NOMO-1 treated with DMSO at 0.1 percent for 48 hours (cell line): ENCODE measurements at regions not wholly inside any gene's neighbourhood (a gene's known extent, or its start where the extent isn't known, plus 50 kb on each side); places are given as distances from the start of the nearest gene placed in this dataset.
"Not testable (repeated sequence)": the region's sequence is repeated elsewhere in the genome, so short reads cannot be mapped to it uniquely, and the experiment has no call there.

Experiments
- DNase-seq: peaks from one replicate; lab custom pipeline; 2025; ENCODE audit not compliant: unreplicated experiment; lab: John Stamatoyannopoulos, UW

DNA sequence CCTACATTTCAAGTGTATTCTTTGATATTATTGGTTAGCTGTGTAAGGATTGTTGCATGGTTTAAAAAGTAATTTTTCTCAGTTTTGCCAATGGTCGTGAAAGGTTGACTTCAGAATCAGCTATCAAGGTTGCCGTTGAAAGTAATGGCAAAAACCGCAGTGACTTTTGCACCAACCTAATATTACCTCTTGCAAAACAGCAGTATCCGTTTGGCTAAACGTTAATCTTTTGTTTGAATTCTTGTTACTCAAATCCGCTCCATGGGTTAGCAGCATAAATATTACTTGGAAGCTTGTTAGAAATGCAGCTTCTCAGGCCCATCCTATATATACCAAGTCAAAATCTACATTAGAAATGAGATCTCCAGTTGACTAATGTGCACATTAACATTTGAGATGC, 141.6 kb upstream of the PRSS12 start:
- DNase-seq: not testable (repeated sequence)

DNA sequence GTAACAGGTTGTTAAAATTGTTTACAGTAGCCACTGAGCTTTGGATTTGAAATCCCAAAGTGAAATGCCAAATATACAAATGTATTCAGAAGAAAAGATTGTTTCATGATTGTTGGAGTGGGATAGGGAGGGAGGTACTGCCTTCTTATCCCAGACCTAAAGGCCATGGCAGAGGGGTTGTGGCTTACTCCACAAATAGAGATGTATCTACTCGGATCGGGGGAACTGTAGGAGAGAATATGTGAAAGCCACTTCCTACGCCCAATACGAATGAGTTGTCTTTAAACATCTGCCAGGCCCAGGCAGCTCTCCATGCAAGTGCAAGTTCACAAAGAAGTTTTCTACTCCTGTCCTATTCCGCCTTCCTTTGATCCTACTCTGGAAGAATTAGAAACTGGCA, 150.2 kb upstream of the PRSS12 start:
- DNase-seq: not testable (repeated sequence)

DNA sequence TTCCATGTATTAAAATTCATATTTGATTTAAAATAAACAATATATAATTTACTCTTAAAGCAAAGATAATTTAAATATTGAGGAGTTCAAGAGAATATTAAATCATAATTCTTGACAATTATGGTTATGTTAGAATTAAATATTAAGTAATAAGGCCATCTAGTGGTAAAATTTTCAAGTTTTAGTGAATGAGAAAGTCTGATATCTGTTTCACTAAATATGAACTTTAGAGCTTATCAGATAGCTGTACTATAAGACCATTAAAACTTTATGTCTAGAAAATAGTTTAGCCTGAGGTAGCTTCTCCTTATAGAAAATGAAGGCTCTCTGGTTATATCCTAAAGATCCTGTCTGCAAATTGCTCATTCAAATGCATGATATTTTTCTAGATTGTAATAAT, 152.1 kb upstream of the PRSS12 start:
- not testable (repeated sequence) for DNase-seq

DNA sequence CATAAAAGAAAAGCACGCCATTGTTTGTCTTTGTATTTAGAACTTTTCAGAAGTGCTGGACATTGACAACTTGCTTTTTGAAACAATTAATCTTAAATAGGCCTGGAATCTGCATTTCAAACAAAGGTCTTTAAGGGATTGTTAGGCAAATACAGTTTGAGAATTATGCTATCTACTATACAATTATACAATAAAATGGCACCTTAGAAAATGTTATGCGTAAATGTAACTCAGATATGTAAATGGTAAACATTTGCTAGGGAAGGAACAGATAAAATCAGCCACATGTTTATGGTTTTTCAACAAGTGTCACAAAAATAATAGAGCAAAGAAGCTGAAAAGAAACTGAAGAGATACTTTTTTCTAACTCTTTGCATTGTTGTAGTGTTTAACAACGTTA, 152.7 kb upstream of the PRSS12 start:
- not testable (repeated sequence) for DNase-seq

DNA sequence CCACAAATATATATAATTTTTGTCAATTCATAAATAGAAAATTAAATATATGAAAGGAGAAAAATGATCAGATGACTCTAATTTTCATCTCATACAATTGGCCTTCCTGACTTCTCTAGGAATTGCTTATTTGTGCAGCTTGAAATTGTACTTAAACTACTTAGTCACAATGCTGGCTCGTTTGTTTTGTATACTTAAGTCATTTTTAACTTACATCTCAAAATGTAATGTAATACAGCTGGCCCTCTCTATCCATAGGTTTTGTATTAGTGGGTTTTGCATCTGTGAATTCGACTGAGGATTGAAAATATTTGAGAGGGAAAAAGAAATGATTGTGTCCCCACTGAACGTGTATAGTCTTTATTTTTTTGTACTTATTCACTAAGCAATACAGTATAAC, 160.1 kb upstream of the PRSS12 start:
- not testable (repeated sequence) for DNase-seq

DNA sequence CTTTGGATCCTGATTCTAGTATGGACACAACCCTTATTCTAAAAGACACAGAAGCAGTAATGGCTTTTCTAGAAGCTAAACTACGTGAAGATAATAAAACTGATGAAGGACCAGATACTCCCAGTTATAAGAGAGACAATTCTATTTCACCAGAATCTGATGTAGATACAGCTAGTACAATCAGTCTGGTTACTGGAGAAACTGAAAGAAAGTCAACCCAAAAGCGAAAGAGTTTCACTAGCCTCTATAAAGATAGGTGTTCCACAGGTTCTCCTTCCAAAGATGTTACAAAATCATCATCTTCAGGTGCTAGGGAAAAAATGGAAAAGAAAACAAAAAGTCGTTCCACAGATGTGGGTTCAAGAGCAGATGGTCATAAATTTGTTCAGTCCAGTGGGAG, 161.5 kb upstream of the PRSS12 start:
- DNase-seq: not testable (repeated sequence)

DNA sequence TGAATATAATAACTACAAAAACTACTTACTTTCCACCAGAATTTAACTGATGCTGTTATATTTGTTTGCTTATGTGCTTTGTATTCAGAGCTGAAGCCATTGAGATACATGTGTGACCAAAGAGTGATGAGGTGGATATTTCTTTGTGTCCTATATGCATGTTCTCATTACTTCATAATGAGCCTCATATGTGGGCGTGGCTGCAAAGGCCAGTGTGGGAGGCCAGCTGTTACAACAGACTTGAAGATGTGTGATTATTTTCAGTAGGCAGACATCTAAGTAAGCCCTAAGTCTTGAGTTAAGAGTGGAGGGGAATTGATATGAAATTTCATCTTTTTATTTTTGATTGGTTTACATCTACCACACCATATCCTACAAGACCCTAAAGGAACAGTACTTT, 163.3 kb upstream of the PRSS12 start:
- not testable (repeated sequence) for DNase-seq

DNA sequence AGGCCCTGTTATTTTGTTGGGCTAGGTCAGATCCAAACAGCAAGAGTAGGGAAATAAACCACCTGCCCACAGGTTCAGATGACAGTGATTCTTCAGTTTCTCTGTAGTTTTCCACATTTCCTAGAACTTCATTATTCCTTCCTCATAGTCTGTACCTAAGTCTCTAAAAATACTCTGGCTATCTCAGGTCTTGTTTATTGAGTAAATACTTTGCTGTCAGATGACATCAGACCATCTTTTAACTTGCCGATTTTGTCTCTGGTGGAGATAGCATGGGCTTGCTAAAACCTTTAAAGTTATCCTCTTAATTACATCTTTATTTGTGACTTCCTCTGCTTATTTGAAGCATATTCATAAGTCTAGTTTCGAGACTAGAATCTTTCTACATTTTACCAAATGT, 155.1 kb upstream of the METTL14 start:
- DNase-seq: not testable (repeated sequence)

DNA sequence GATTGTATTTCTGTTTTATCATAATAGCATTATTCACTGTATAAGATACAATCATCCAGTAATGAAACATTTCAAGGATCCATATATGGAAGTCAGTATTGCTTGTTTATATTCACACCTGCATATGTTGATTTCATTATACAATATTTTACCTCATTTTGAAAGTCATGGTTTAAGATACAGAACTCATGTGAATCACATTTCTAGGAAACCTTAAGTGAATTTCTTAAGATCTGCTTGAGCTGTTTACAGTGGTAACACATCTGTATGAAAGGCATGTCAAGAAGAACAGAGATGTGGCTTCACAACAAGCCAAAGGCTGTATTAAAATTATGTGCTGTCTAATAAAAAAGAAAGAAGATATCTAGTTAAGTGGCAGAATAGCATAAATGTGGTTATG, 153.2 kb upstream of the METTL14 start:
- DNase-seq: not testable (repeated sequence)

DNA sequence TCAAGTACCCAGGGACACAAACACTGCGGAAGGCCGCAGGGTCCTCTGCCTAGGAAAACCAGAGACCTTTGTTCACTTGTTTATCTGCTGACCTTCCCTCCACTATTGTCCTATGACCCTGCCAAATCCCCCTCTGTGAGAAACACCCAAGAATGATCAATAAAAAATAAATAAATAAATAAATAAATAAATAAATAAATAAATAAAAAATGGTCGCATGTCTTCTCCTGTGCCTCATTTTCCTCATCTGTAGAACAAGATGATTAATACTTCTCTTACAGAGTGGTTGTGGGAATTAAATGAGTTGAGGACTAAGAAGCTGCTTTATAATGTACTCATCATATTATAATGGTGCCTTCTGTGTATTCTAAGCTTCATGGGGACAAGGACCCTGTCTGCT, 149.4 kb upstream of the METTL14 start:
- not testable (repeated sequence) for DNase-seq

DNA sequence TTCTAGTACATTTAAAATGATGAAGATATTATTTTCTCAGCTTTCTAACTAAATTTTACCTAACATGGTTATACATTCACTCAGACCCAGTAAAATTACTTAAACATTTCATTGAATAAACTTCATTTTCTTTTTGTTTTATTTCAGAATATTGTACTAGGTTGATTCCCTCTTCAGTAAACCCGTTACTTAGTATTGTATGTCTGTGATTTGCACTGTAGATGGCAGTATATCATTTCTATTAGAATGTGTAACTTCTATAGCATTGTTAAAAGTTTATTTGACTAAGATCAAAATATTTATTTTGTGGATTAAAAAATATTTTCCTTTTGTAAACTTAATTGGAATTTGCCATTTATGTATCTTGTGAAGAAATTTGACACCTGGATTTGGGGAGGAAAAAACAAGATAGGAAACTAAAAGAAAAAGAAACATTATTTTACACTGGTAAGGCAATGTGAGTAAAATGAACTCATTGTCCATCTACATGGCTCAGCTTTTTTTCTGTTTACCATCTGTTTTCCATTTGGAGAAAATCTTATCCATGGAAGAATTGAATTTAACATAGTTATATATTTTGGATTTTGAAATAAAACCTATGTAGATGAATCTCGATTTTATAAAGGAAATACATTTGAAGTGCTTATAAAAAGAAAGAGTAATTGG, 145.6 kb upstream of the METTL14 start:
- DNase-seq: peak; percentile 29

DNA sequence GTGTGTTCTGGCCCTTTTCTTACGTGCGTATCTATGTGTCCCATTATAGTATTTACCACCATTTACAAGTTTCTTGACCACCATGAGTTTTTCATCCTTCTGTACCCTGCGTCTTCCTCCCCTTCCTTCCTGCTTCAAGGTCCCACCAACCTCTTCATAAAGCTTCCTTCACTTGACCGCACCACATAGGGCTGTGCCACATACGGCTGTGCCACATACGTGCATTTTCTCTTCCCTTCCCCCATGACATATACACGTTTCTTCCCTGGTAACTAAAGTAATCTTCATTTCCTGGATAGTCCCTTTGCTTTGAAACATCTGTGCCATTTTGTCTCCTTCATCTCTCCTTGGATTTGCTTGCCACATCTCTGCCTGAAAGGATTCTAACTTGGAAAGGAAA, 128.6 kb upstream of the METTL14 start:
- not testable (repeated sequence) for DNase-seq

DNA sequence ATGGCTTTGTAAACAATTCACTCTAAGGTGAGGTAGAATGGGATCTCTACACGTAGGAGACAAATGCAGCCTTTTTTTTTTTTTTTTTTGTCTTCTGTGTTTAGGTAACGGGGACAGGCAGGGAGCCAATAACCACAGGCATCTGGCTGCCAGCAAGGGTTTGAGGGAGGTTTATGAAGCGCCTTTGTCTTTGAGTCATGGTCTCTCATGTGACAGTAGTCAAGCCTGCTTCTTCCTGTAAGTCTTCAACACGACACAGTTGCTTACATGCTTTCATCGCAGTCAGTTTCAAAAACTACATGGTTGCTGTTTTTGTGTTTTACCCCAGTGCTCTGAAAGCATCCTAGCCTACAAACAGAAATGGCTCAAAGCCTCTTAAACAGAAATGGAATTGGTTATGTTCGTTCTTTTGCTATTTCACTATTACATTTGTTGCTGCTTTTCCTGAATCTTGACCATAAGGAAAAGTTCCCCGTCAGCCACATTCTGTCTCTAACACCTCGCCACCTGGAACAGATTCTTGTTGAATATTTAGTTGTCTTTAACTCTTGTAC, 127.8 kb upstream of the METTL14 start:
- no peak for DNase-seq

DNA sequence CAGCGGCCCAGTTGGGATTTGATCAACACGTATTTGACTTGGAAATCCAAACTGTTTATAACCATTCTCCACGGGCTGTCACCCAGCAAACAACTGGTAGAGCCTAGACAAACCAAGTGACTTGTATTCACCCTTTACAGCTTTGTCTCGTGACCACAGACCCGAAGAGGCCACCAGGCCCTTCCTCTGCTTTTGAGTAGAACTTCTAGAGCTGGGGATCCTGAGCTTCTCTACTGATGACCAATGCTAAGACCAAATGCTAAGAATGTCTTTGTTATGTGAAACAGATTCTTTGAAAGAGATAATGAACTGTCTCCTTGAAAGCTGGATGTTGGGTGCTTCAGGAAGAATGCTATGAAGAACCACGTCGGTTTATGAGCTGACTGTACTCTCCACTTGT, 127.0 kb upstream of the METTL14 start:
- not testable (repeated sequence) for DNase-seq

DNA sequence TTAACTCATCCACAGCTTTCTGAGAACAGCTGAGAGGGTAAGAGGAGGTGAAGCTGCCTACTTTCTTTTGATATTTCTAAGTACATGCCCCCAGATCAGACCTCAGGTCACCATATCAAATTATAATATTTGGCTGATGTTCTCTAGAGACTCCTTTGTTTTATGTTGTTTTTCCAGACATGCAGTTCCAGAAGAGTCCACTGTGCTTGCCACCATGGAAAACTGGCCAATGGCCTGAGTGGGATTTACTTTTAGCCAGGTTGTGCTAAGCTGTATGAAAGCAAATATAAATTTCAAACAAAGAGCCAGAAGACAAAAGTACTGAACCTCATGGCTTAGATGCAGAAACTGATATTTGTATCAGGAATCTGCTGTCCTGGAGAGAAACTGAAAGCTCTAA, 123.6 kb upstream of the METTL14 start:
- DNase-seq: not testable (repeated sequence)

DNA sequence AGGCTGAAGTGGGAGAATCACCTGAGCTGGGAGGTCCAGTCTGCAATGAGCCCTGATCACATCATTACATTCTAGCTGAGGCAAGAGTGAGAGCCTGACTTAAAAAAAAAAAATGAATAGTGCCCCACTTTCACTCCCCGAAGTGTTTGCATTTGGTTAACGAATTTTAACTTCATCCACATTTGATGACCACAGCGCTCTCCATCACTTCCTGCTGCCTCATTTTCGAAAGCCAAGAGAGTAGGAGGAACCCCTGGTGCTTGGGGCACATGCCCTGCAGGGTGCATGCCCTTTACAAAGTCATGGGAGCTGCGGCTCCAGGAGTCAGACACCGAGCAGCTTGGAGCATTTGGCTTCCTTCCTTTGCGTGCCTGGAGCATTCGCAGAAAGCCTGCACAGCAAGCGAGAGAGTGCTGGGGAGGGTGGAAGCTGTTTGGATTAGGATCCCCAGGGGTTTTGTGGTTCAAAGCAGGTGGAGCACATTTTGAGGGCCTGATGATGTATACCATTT, 119.1 kb upstream of the METTL14 start:
- DNase-seq: peak; percentile 39

DNA sequence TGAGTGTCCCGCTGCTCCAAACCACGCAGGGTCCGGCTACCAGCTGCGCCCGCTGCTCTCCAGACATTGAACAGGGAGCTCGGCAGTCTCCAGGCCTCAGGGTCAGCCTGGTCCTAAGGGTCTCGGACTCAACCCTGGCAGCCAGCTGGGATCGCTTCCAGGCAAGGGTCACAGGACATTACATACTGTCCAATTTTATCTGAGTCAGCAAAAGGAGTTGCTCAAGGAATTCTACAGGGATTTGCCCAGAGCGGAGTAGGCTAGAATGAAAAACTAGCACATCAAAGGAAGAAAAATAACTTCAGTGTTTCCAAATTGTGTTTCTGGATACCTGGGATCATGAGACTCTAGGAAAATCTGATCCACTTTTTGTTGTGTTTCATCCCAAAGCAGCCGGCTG, 112.2 kb upstream of the METTL14 start:
- DNase-seq: not testable (repeated sequence)

DNA sequence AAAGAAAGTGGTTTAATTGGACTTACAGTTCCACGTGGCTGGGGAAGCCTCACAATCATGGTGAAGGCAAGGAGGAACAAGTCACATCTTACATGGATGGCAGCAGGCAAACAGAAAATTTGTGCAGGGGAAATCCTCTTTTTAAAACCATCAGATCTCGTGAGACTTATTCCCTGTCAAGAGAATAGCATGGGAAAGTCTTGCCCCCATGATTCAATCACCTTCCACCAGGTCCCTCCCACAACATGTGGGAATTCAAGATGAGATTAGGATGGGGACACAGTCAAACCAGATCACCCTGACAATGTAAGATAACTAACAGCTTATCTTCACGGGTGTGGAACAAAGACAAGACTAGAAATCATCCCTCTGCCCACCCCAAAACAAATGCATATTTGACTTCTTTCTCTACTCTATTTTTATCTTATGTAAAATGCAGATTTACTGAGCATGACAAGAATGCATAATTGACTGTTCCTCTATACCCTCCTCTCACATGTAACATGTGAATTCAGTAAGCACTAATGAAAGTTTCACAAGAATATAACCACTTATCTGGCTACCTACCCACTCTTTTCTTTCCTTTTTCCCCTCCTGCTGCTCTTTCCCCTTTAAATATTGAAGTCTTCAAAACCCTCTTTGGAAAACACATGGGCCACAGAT, 110.8 kb upstream of the METTL14 start:
- DNase-seq: not testable (repeated sequence)

DNA sequence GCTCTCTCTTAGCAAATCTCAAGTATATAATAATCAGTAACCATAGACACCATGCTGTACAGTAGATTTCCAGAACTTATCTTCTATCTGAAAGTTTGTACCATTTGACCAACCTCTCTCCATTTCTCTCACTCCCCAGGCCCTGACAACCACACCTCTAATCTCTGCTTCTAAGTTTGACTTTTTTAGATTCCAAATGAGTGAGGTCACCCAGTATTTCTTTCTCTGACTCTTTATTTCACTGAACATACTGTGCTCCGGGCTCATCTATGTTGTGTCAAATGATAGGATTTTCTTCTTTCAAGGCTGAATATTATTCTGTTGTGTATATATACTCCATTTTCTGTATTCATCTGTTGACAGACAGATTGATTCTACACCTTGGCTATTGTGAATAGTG, 110.1 kb upstream of the METTL14 start:
- not testable (repeated sequence) for DNase-seq

DNA sequence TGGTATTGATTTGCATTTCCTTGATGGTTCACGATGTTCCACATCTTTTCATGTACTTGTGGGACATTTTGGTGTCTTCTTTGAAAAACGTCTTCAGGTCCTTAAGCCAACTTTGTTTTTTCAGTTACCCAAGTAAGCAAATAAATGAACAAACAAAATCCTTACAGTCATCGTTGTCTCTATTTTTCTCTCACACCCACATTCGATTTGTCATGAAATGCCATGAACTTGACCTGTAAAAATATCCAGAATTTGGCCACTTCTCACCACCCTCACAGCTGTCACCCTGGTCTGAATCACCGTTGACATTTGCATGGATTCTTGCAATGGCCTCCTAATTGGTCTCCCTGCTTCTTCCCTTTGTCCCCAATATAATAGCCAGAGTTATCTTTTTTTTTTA, 109.5 kb upstream of the METTL14 start:
- not testable (repeated sequence) for DNase-seq

DNA sequence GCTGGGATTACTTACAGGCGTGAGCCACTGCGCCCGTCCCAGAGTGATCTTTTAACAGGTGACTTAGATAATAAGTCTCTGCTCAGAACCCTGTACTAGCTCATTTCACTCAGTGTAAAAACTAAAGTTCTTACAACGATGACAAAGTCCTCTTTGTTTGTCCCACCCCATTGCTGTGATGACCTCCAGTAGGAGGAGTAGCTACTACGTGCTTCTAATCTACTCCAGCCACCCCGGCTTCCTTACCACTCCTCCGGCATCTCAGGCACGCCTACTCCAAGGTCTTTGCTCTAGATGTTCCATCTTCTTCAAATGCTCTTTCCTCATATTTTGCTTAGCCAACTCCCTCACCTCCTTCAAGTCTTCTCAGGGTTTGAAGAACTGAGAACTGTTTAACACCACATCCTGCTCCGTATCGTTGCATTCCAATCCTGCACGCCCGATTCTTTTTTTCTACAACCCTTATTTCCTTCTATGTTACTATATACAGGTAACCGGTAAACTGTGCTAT, 108.4 kb upstream of the METTL14 start:
- DNase-seq: not testable (repeated sequence)

DNA sequence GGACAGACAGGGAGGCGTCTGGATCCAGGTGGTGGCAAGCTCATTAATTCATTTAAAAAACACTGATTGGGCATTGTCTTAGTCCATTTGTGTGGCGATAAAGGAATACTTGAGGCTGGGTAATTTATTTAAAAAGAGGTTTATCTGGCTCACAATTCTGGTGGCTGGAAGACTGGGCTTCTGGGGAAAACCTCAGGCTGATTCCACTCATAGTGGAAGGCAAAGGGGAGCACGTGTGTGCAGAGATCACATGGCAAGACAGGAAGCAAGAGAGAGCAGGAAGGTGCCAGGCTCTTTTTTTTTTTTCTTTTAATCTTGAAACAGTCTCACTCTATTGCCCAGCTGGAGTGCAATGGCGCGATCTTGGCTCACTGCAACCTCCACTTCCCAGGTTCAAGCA, 100.2 kb upstream of the METTL14 start:
- DNase-seq: no peak
